GM23338 (cell line): ENCODE measurements at regions not wholly inside any gene's neighbourhood (a gene's known extent, or its start where the extent isn't known, plus 50 kb on each side); places are given as distances from the start of the nearest gene placed in this dataset.

Experiments used
- CREB1 ChIP-seq: fragments of 250-450 bp; sonication (Bioruptor Pico); IDR thresholded peaks from 2 replicates; pipeline ENCODE4 v1.5.0; 2020; ENCODE audit warnings: low read depth, mild to moderate bottlenecking, moderate library complexity
- CTCF ChIP-seq, 2 experiments: fragments of 200-600 bp in 1 of 2; sonication (generic) in 1 of 2; conservative IDR thresholded peaks; 2 replicates each; pipeline versions ENCODE4 v1.5.1 to v1.6.1; 2016 to 2017; ENCODE audit warnings: antibody characterized with exemption in 2 of 2, low read depth in 2 of 2, mild to moderate bottlenecking in 2 of 2, moderate library complexity in 1 of 2
- EZH2 ChIP-seq: fragments of 200-600 bp; sonication (generic); IDR thresholded peaks from one replicate; pipeline ENCODE4 v1.8.0; 2017; ENCODE audit warnings: antibody characterized with exemption, mild to moderate bottlenecking, low read depth; ENCODE audit not compliant: unreplicated experiment
- JUNB ChIP-seq: IDR thresholded peaks from one replicate; pipeline ENCODE4 v1.6.1; 2016; ENCODE audit warnings: antibody characterized with exemption; ENCODE audit not compliant: unreplicated experiment
- NANOG ChIP-seq: IDR thresholded peaks from 2 replicates; pipeline ENCODE4 v1.6.1; 2016; ENCODE audit warnings: antibody characterized with exemption, borderline replicate concordance
- POLR2AphosphoS5 ChIP-seq: IDR thresholded peaks from 2 replicates; pipeline ENCODE4 v1.6.1; 2016; ENCODE audit warnings: antibody characterized with exemption, low read depth
- REST ChIP-seq: IDR thresholded peaks from one replicate; pipeline ENCODE4 v1.6.1; 2018; ENCODE audit warnings: antibody characterized with exemption; ENCODE audit not compliant: unreplicated experiment
- ZNF331 ChIP-seq: fragments of 250-450 bp; sonication (Bioruptor Pico); IDR thresholded peaks from 2 replicates; pipeline ENCODE4 v1.5.0; 2020; ENCODE audit warnings: low read depth, mild to moderate bottlenecking, moderate library complexity

GRCh38 chr17:77687417-77687816, 271.1 kb upstream of the TNRC6C start:
- TF ChIP-seq CTCF (conservative IDR thresholded peaks at IDR 0.05; ENCODE audit: low read depth in 2 of 2) (no peak), POLR2AphosphoS5 (no peak), REST (no peak), JUNB (no peak), CREB1 (CRISPR knock-in tag) (no peak), EZH2 (no peak), ZNF331 (CRISPR knock-in tag) (no peak), NANOG (no peak)
